Left renal cortex interstitium (tissue), 4 donors: ENCODE measurements at regions not wholly inside any gene's neighbourhood (a gene's known extent, or its start where the extent isn't known, plus 50 kb on each side); places are given as distances from the start of the nearest gene placed in this dataset.
"Not testable (repeated sequence)": the region's sequence is repeated elsewhere in the genome, so short reads cannot be mapped to it uniquely, and the experiment has no call there.

Experiments
- DNase-seq, 4 donors: peaks; one replicate each; pipeline ENCODE4 v3.0.0-alpha.2; 2013; ENCODE audit warnings: low read depth in 4 of 4, low spot score in 2 of 4, missing footprints in 1 of 4

GRCh38 chr20:30484009-30484748 lies 773.3 kb upstream of the DEFB115 start:
- DNase-seq, result no peak

GRCh38 chr20:30484749-30485070 lies 772.8 kb upstream of the DEFB115 start:
- no peak for DNase-seq

- DNase-seq, result no peak
Observed at GRCh38 chr20:30485331-30486102, 771.9 kb upstream of the DEFB115 start.

GRCh38 chr20:30486103-30486478 lies 771.4 kb upstream of the DEFB115 start:
- no peak for DNase-seq

- DNase-seq, result not testable (repeated sequence)
Observed at GRCh38 chr20:30487461-30487860, 770.0 kb upstream of the DEFB115 start.

- DNase-seq, result no peak
Observed at GRCh38 chr20:30487947-30488926, 769.2 kb upstream of the DEFB115 start.

GRCh38 chr20:30488941-30489613 lies 768.4 kb upstream of the DEFB115 start:
- DNase-seq, result no peak

- no peak for DNase-seq
Observed at GRCh38 chr20:30489614-30490003, 767.9 kb upstream of the DEFB115 start.

- no peak for DNase-seq
Observed at GRCh38 chr20:30491016-30491415, 766.4 kb upstream of the DEFB115 start.

- not testable (repeated sequence) for DNase-seq
Observed at GRCh38 chr20:30496656-30497055, 760.8 kb upstream of the DEFB115 start.

- not testable (repeated sequence) for DNase-seq
Observed at GRCh38 chr20:30497191-30497590, 760.3 kb upstream of the DEFB115 start.

- no peak for DNase-seq
Observed at GRCh38 chr20:30499123-30499522, 758.3 kb upstream of the DEFB115 start.

GRCh38 chr20:30499716-30500446 lies 757.6 kb upstream of the DEFB115 start:
- not testable (repeated sequence) for DNase-seq

GRCh38 chr20:30500447-30500820 lies 757.0 kb upstream of the DEFB115 start:
- DNase-seq, result peak in 2 of 4 donors; percentile 24 to 41

- no peak for DNase-seq
Observed at GRCh38 chr20:30500829-30501440, 756.5 kb upstream of the DEFB115 start.

- no peak for DNase-seq
Observed at GRCh38 chr20:30502670-30503069, 754.8 kb upstream of the DEFB115 start.

- DNase-seq, result not testable (repeated sequence)
Observed at GRCh38 chr20:30503204-30503603, 754.3 kb upstream of the DEFB115 start.

- no peak for DNase-seq
Observed at GRCh38 chr20:30503992-30504570, 753.4 kb upstream of the DEFB115 start.

- no peak for DNase-seq
Observed at GRCh38 chr20:30505566-30505965, 751.9 kb upstream of the DEFB115 start.
